GM10266 (cell line): ENCODE measurements at regions not wholly inside any gene's neighbourhood (a gene's known extent, or its start where the extent isn't known, plus 50 kb on each side); places are given as distances from the start of the nearest gene placed in this dataset.

ENCODE experiments used
- DNase-seq: peaks from one replicate; pipeline ENCODE4 v3.0.0; 2012; ENCODE audit errors: extremely low spot score
- TF ChIP-seq, protein P1 (sequence below): IDR thresholded peaks from 2 replicates; pipeline ENCODE4 v1.5.1; 2012; ENCODE audit warnings: mild to moderate bottlenecking, low read depth; ENCODE audit not compliant: control insufficient read depth, insufficient read depth; ENCODE audit errors: missing control alignments

DNA sequence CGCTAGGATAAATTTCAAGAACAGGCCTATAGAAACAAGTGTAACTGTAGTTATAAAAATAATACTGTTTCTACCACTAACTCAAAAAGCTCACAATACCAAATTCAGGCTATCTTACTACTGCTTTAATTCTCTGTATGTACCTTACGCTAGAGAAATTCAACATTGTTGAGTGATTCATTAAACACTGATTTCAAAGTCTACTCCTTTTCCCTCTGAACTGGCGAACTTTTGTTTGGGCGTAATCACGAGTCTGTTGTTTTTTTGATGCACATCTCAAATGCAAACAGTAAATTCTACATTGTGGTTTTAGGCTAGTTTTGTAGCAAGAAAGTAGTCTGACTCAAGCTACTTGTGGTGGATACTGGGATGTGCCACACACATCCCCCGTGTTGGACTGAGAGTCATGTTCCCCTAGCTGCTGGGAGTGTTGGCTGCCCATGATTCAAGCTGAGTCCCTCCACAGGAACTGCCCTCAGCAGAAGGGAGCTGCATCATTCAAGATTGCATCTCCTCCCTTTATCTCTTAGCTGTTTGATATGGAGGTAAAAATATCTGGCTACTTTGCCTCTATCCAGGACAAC is 406.1 kb downstream of the RAPGEF2 start:
- TF ChIP-seq, protein P1, sequence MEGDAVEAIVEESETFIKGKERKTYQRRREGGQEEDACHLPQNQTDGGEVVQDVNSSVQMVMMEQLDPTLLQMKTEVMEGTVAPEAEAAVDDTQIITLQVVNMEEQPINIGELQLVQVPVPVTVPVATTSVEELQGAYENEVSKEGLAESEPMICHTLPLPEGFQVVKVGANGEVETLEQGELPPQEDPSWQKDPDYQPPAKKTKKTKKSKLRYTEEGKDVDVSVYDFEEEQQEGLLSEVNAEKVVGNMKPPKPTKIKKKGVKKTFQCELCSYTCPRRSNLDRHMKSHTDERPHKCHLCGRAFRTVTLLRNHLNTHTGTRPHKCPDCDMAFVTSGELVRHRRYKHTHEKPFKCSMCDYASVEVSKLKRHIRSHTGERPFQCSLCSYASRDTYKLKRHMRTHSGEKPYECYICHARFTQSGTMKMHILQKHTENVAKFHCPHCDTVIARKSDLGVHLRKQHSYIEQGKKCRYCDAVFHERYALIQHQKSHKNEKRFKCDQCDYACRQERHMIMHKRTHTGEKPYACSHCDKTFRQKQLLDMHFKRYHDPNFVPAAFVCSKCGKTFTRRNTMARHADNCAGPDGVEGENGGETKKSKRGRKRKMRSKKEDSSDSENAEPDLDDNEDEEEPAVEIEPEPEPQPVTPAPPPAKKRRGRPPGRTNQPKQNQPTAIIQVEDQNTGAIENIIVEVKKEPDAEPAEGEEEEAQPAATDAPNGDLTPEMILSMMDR, result no peak
- no peak for DNase-seq

DNA sequence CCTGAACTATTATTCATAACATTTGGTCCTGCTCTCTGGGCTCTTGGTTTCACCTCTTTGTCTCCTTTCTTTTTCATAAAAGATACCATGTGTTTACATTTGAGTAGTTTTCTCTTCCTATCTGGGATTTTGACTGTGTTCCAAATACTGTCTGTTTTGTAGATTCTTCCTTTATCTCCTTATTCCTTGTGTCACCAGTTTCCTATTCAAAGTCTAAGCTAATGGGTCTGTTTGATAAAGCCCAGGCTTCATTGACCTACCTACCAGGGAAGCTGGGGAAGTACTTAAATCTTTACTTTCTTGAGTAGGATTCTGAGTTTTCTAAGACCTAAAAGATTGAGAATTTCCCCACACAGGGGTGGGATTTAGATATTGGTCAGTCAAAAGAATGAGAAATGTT is 409.5 kb downstream of the RAPGEF2 start:
- no peak for DNase-seq
- TF ChIP-seq, protein P1, result no peak

DNA sequence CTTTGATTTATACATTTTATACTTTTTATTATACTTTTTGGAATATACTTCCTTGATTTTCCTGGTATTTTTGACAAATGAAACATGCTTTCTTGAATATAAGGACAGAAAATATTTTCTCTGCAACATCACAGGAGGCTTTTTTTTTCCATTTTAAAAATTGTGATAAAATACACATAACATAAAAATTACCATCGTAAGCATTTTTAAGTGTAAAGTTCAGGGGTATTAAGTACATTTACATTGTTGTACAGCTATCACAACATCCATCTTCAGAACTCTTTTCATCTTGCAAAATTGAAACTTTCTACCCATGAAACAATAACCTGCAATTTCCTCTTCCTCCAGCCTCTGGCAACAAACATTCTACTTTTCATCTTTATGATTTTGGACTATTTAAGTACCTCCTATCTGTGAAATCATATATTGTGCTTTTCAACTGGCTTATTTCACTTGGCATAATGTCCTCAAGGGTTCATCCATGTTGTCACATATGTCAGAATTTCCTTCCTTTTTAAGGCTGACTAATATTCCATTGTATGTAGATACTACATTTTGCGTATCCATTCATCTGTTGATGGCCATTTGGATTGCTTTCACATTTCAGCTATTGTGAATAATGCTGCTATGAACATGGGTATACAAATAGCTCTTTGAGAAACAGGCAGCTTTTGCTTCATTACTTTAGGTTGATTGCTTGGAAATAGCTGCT is 412.6 kb downstream of the RAPGEF2 start:
- DNase-seq, result no peak
- TF ChIP-seq, protein P1, result no peak

DNA sequence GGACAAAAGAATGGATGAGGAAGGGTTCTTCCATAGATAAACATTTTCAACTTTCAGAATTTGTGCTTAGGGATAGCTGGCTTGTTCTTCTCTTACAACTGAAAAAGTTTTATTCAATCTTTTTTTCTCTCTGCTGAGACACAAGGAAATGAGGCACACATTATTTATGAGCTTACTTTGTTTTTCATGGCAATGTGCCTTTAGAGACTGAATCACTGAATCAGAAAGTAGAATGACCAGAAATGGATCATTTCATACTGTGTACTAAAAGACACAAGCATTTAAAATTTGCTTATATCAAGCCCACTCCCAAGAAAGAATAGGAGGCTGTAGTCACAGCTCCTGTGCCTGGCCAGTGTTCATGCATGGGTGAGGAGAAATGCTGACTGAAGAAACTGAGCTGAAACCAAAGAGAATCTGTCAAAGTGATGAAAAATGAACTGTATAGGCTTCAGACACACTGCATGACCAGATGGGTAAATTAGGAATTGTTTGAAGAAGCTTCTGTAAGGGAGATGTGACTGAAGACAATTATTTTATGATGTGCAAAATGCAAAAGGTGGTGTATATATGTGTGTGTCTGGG is 413.8 kb downstream of the RAPGEF2 start:
- no peak for DNase-seq
- TF ChIP-seq, protein P1, result no peak

DNA sequence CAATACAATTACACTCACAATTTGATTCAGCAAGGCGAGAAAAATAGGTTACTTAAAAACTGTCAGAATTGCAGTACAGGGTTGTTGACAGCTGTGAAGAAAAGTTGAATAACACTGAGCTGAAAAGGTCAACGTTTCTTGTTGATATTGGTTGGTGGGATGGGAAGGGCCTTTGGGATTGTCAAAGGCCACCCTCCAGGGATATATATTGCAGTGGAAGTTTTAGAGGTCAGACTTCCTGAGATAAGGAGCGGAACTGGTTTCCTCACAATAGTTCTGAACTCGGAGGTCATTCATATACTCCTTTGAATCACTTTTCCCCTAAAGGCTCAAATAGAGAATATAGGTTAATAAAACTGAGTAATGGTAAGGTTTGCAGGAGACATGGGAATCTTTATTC is 417.2 kb downstream of the RAPGEF2 start:
- no peak for DNase-seq
- TF ChIP-seq, protein P1, result no peak

DNA sequence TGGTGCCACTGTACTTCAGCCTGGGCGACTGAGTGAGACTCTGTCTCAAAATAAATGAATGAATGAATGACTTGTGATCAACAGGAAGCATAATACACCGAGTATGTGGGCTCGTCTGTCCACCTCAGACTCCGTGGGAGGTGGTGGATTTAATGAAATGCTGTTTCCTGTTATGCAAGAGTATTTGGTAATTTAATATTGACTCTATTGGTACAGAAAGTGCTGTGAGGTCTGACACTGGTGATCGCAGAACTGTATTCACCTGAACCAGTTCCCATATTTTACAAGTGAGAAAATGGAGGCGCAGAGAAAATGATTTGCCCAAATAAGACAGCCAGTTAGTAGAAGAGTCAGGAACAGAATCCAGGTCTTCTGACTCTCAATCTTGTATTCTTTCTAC is 423.3 kb downstream of the RAPGEF2 start:
- TF ChIP-seq, protein P1, result no peak
- no peak for DNase-seq

DNA sequence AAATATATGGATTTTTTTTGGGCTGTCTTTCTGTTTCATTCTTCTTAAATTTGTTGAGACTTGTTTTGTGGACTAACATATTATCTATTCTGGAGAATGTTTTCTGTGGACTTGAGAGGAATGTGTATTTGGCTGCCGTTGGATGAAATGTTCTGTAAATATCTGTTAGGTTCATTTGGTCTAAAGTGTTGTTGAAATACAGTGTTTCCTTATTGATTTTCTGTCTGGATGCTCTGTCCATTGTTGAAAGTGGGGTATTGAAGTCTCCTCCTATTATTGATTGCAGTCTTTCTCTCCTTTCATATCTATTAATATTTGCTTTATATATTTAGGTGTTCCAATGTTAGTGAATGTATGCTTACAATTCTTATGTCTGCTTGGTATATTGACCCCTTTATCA is 431.8 kb downstream of the RAPGEF2 start:
- TF ChIP-seq, protein P1, result no peak
- no peak for DNase-seq
